ENCODE measurements at regions not wholly inside any gene's neighbourhood (a gene's known extent, or its start where the extent isn't known, plus 50 kb on each side); places are given as distances from the start of the nearest gene placed in this dataset.

- H3K4me1 ChIP-seq = peaks cover 0 to 29% (median 4%) of the 10 kb centered on the region in 4 donors
- H3K9me3 ChIP-seq = no peaks in the 10 kb centered on the region
- WGBS, 2 donors (ENCODE audit: low coverage in 1 of 2) = 59 to 77% methylated on average over 1 of the region's 1 CpG
- H3K27me3 ChIP-seq = no peaks in the 10 kb centered on the region
- H3K27ac ChIP-seq = no peak overlapping the region
- no peak for DNase-seq
- TF ChIP-seq POLR2A (IDR thresholded peaks at IDR 0.05) (no peak), CTCF (IDR thresholded peaks at IDR 0.05) (no peak)
- intact Hi-C loops (cut with DNase I; ENCODE audit: low total_unique reads) = no loop called here
- in situ Hi-C loops (cut with MboI; ENCODE audit: low pct_ligation_motif_present in 1 of 4, low pct_unique_long_range_greater_than_20kb in 1 of 4, low sequenced_read_pairs in 3 of 4) = no loop called here
- H3K36me3 ChIP-seq = no peaks in the 10 kb centered on the region
- no peak overlapping the region for H3K4me3 ChIP-seq
Measured at GRCh38 chr10:20625868-20626267, 271.2 kb downstream of the NEBL start.

- no peaks in the 10 kb centered on the region for H3K27me3 ChIP-seq
- H3K27ac ChIP-seq = no peak overlapping the region
- H3K4me3 ChIP-seq = no peak overlapping the region
- in situ Hi-C loops (cut with MboI; ENCODE audit: low pct_ligation_motif_present in 1 of 4, low pct_unique_long_range_greater_than_20kb in 1 of 4, low sequenced_read_pairs in 3 of 4) = no loop called here
- TF ChIP-seq POLR2A (IDR thresholded peaks at IDR 0.05) (no peak), POLR2AphosphoS5 (IDR thresholded peaks at IDR 0.05) (no peak), CTCF (IDR thresholded peaks at IDR 0.05) (no peak), EP300 (IDR thresholded peaks at IDR 0.05; ENCODE audit: low read depth) (no peak)
- peaks cover 0 to 29% (median 4%) of the 10 kb centered on the region in 4 donors for H3K4me1 ChIP-seq
- peak; percentile 13 for DNase-seq
- no peaks in the 10 kb centered on the region for H3K9me3 ChIP-seq
- intact Hi-C loops (cut with DNase I; ENCODE audit: low total_unique reads) = no loop called here
- no peaks in the 10 kb centered on the region for H3K36me3 ChIP-seq
- 74 to 89% methylated on average over 4 of the region's 4 CpGs for WGBS, 2 donors (ENCODE audit: low coverage in 1 of 2)
Measured at GRCh38 chr10:20624642-20625041, 272.5 kb downstream of the NEBL start.

DNA sequence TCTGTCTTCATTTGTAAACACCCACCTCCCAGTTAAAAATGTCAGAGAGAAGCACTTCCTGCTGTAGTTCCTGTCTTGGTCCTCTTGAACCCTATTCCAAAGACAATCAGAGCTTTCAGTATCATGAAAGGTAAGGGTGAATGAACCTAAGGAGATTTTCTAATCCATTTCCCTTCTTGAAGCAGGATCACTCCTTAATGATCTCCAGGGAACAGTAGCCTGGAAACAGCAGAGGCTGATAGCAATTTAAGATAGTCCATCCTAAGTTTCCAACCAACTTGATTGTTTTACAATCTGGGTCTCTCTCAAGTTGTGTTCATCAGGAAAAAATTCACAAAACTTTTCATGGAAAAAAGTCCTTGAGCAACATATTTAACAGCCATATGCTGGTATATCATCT is 273.6 kb downstream of the NEBL start:
- DNase-seq = no peak
- Histone ChIP-seq H3K9me3 (no peaks in the 10 kb centered on the region), H3K27me3 (no peaks in the 10 kb centered on the region), H3K4me3 (no peak overlapping the region), H3K4me1 (peaks cover 0 to 35% (median 4%) of the 10 kb centered on the region in 4 donors), H3K27ac (peak overlapping the region in 3 of 4 donors; percentile 23 to 32 (median 24)), H3K36me3 (no peaks in the 10 kb centered on the region)
- in situ Hi-C loops (cut with MboI; ENCODE audit: low pct_ligation_motif_present in 1 of 4, low pct_unique_long_range_greater_than_20kb in 1 of 4, low sequenced_read_pairs in 3 of 4) (no loop called here), intact Hi-C loops (cut with DNase I; ENCODE audit: low total_unique reads) (no loop called here)
- TF ChIP-seq POLR2AphosphoS5 (IDR thresholded peaks at IDR 0.05) (no peak), CTCF (IDR thresholded peaks at IDR 0.05) (no peak), EP300 (IDR thresholded peaks at IDR 0.05; ENCODE audit: low read depth) (no peak), POLR2A (IDR thresholded peaks at IDR 0.05) (no peak)

GRCh38 chr10:20622531-20623211 is 274.4 kb downstream of the NEBL start:
- intact Hi-C loops (cut with DNase I; ENCODE audit: low total_unique reads) (no loop called here), in situ Hi-C loops (cut with MboI; ENCODE audit: low pct_ligation_motif_present in 1 of 4, low pct_unique_long_range_greater_than_20kb in 1 of 4, low sequenced_read_pairs in 3 of 4) (no loop called here)
- H3K36me3 ChIP-seq = no peaks in the 10 kb centered on the region
- no peak for DNase-seq
- H3K27ac ChIP-seq = peak overlapping the region in 2 of 4 donors; percentile 23 to 32
- TF ChIP-seq POLR2AphosphoS5 (IDR thresholded peaks at IDR 0.05) = no peak
- no peak for TF ChIP-seq EP300 (IDR thresholded peaks at IDR 0.05; ENCODE audit: low read depth)
- no peak for TF ChIP-seq CTCF (IDR thresholded peaks at IDR 0.05)
- no peak for TF ChIP-seq POLR2A (IDR thresholded peaks at IDR 0.05)
- no peak overlapping the region for H3K4me3 ChIP-seq
- 20 to 26% methylated on average over 5 to 6 of the region's 6 CpGs for WGBS, 2 donors (ENCODE audit: low coverage in 1 of 2)
- no peaks in the 10 kb centered on the region for H3K9me3 ChIP-seq
- no peaks in the 10 kb centered on the region for H3K27me3 ChIP-seq
- H3K4me1 ChIP-seq = peaks cover 0 to 32% (median 4%) of the 10 kb centered on the region in 4 donors
